Glutamatergic neuron (in vitro differentiated cells): ENCODE measurements at regions not wholly inside any gene's neighbourhood (a gene's known extent, or its start where the extent isn't known, plus 50 kb on each side); places are given as distances from the start of the nearest gene placed in this dataset.

Source experiments
- DNase-seq: peaks from one replicate; pipeline ENCODE4 v3.0.0; 2022
- H3K27ac Mint-ChIP-seq: one replicate; pipeline ENCODE4 v1.8.0; 2020; ENCODE audit warnings: mild to moderate bottlenecking, mixed read lengths, inconsistent platforms; ENCODE audit not compliant: unreplicated experiment
- H3K27me3 Mint-ChIP-seq: one replicate; pipeline ENCODE4 v1.8.0; 2020; ENCODE audit warnings: mild to moderate bottlenecking, moderate library complexity, mixed read lengths, inconsistent platforms; ENCODE audit not compliant: unreplicated experiment
- H3K36me3 Mint-ChIP-seq: one replicate; pipeline ENCODE4 v1.8.0; 2020; ENCODE audit warnings: mild to moderate bottlenecking, mixed read lengths, inconsistent platforms; ENCODE audit not compliant: unreplicated experiment
- H3K4me1 Mint-ChIP-seq: one replicate; pipeline ENCODE4 v1.8.0; 2020; ENCODE audit warnings: mild to moderate bottlenecking, low read depth, mixed read lengths, inconsistent platforms; ENCODE audit not compliant: unreplicated experiment
- H3K4me3 Mint-ChIP-seq: one replicate; pipeline ENCODE4 v1.8.0; 2020; ENCODE audit warnings: mild to moderate bottlenecking, mixed read lengths, inconsistent platforms; ENCODE audit not compliant: unreplicated experiment
- H3K9me3 Mint-ChIP-seq: one replicate; pipeline ENCODE4 v1.8.0; 2020; ENCODE audit warnings: mild to moderate bottlenecking, moderate library complexity, mixed read lengths, inconsistent platforms; ENCODE audit not compliant: unreplicated experiment
- CTCF ChIP-seq: fragments of 200-600 bp; sonication (generic); IDR thresholded peaks from one replicate; pipeline ENCODE4 v1.5.0; 2021; ENCODE audit not compliant: partially characterized antibody, unreplicated experiment

DNA sequence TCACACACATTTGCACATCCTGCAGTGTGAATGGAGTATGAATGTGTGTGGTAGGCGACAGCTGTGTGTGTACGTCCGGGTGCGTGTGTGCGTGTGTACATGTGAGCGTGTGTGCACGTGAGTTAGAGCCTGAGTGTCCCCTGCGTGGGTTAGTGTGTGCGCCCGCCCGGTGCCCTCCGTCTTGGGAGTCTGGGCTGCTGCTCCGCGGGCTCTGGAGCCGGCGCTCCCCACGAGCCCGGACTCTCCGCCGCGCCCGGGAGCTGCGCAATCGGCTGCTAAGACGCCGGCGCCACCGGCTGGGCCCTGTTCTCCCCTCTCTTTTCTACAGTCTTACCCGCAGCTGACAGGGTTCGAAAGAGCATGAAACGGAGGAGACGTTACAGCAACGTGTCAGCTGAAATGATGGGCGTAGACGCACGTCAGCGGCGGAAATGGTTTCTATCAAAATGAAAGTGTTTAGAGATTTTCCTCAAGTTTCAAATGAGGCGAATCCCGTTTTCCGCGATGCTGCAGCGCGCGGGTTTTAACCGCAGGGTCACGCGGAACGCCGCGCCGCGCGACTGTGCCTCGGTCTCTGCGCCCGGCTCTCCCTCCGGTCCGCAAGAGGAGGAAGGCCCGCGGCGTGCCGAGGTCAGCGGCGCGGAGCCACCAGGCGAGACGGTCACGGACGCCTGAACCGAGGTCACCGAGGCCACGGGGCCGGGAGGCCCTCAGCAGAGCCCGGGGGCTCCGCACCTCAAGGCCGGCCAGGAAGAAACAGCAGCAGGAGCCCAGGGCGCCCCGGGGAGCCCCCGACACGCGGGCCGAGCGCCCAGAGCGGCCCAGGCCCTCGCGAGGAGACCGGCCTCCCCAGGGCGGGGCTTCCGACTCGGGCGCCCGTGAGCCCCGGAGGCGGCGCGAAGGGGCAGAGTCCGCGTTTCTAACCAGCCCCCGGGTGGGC, 95.3 kb upstream of the BHLHE23 start:
- H3K36me3 Mint-ChIP-seq: no peaks in the 10 kb centered on the region
- peak; percentile 46 for DNase-seq
- H3K4me3 Mint-ChIP-seq: peak overlapping the region; percentile 80
- no peak for TF ChIP-seq CTCF
- peaks cover 9% of the 10 kb centered on the region for H3K27me3 Mint-ChIP-seq
- no peaks in the 10 kb centered on the region for H3K4me1 Mint-ChIP-seq
- no peak overlapping the region for H3K27ac Mint-ChIP-seq
- H3K9me3 Mint-ChIP-seq: no peaks in the 10 kb centered on the region

- Mint-ChIP-seq H3K36me3 (no peaks in the 10 kb centered on the region), H3K27me3 (peaks cover 7% of the 10 kb centered on the region), H3K9me3 (no peaks in the 10 kb centered on the region), H3K4me3 (no peak overlapping the region), H3K4me1 (no peaks in the 10 kb centered on the region), H3K27ac (no peak overlapping the region)
- no peak for TF ChIP-seq CTCF
- DNase-seq: peak; percentile 18
Observed at GRCh38 chr20:63100926-63101699, 94.3 kb upstream of the BHLHE23 start.

DNA sequence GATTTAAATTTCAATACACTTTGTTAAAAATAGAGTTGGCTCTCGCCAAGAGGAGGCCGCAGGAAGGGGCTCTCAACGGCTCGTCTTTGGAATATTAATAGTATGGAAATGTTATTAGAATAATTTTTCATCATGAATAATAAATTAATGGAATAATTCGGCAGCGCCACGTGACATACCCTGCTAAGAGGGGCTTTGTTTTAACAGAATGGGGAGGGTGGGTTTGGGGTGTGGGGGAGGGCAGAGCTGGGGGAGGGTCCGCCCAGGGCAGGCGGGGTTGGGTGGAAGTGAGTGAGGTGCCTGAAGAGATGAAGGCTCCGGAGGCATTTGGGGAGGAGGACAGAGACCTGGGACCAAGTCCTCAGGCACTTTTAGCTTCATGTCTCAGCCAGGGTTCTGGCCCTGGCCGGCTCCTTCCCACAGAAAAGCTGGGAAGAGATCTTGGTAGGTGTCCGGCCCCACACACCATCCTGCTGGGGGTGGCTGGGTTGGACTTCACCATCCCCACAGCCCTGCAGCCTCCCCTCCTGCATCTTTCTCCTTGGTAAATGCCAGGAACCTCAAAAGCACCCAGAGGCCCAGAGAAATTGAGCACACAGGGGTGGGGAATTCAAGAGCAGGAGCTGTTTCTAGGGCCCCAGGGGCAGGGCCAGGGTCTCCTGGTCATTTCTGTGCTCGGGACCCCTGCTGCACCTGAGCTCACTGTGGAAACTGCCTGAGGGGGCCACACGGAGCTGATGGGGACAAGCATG, 93.6 kb upstream of the BHLHE23 start:
- TF ChIP-seq CTCF: no peak
- DNase-seq: peak; percentile 13
- no peaks in the 10 kb centered on the region for H3K4me1 Mint-ChIP-seq
- H3K4me3 Mint-ChIP-seq: no peak overlapping the region
- H3K36me3 Mint-ChIP-seq: peaks cover 2% of the 10 kb centered on the region
- no peaks in the 10 kb centered on the region for H3K9me3 Mint-ChIP-seq
- H3K27ac Mint-ChIP-seq: no peak overlapping the region
- H3K27me3 Mint-ChIP-seq: peaks cover 7% of the 10 kb centered on the region

GRCh38 chr20:63099456-63100173, 92.9 kb upstream of the BHLHE23 start:
- TF ChIP-seq CTCF: no peak
- Mint-ChIP-seq H3K27ac (no peak overlapping the region), H3K9me3 (no peaks in the 10 kb centered on the region), H3K4me1 (peaks cover 5% of the 10 kb centered on the region), H3K36me3 (peaks cover 3% of the 10 kb centered on the region), H3K27me3 (peaks cover 7% of the 10 kb centered on the region), H3K4me3 (no peak overlapping the region)
- peak; percentile 15 for DNase-seq
